Neutrophil (primary cell): ENCODE measurements at regions not wholly inside any gene's neighbourhood (a gene's known extent, or its start where the extent isn't known, plus 50 kb on each side); places are given as distances from the start of the nearest gene placed in this dataset.

ENCODE experiments used
- H3K27ac ChIP-seq: fragments of 200-600 bp; sonication (generic); 2 replicates; pipeline ENCODE4 v1.5.1; 2016; ENCODE audit warnings: mild to moderate bottlenecking, moderate library complexity
- H3K27me3 ChIP-seq: fragments of 200-600 bp; sonication (generic); 2 replicates; pipeline ENCODE4 v1.6.0; 2016; ENCODE audit warnings: mild to moderate bottlenecking
- H3K36me3 ChIP-seq: fragments of 200-600 bp; sonication (generic); 2 replicates; pipeline ENCODE4 v1.5.1; 2017
- H3K4me1 ChIP-seq, 2 experiments: fragments of 200-600 bp in 1 of 2; sonication (generic) in 1 of 2; 1 replicate in 1 of 2; 2 replicates in 1 of 2; pipeline versions ENCODE4 v1.5.1 to v1.6.1; 2013 to 2016; ENCODE audit warnings: low read depth in 1 of 2, low read length in 1 of 2, mild to moderate bottlenecking in 1 of 2, moderate library complexity in 1 of 2; ENCODE audit not compliant: control insufficient read depth in 1 of 2, insufficient read depth in 1 of 2
- H3K4me3 ChIP-seq, 2 experiments: fragments of 200-600 bp in 1 of 2; sonication (generic) in 1 of 2; 1 replicate in 1 of 2; 2 replicates in 1 of 2; pipeline ENCODE4 v1.5.1; 2013 to 2016; ENCODE audit warnings: low read depth in 1 of 2, low read length in 1 of 2, mild to moderate bottlenecking in 1 of 2, moderate library complexity in 1 of 2
- H3K9me3 ChIP-seq: fragments of 200-600 bp; sonication (generic); 2 replicates; pipeline ENCODE4 v1.5.1; 2016
- CTCF ChIP-seq: fragments of 200-600 bp; sonication (generic); IDR thresholded peaks from 2 replicates; pipeline ENCODE4 v1.5.1; 2016; ENCODE audit warnings: antibody characterized with exemption

GRCh38 chrX:4197971-4198370, 484.5 kb upstream of the PRKX start:
- Histone ChIP-seq H3K27ac (no peak overlapping the region), H3K4me1 (no peaks in the 10 kb centered on the region), H3K27me3 (no peaks in the 10 kb centered on the region), H3K4me3 (no peak overlapping the region), H3K9me3 (no peaks in the 10 kb centered on the region), H3K36me3 (no peaks in the 10 kb centered on the region)
- no peak for TF ChIP-seq CTCF

DNA sequence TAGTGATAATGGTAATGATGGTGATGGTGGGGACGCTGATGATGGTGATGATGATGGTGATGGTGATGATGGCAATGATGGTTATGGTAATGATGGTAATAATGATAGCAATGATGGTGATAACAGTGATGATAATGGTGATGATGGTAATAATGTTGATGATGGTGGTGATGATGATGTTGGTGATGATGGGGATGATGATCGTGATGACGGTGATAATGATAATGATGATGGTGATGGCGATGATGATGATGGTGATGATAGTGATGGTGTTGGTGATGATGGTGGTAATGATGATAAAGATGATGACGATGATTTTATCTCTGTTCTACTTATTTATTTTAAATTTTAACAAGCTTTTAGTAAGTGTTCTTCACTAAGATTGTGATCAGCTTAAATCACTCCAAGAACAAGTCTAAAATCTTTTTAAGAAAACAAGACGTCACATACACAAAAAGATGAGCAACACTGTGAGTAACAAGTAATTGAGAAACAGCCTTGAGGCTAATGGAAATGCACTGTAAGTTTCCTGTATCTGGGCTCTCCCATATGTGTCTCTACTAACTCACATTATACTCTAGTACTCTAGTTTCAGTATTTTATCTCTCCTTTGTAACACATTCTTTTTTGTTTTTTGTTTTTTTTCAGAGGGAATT, 480.2 kb upstream of the PRKX start:
- no peaks in the 10 kb centered on the region for H3K4me1 ChIP-seq
- no peak overlapping the region for H3K27ac ChIP-seq
- no peaks in the 10 kb centered on the region for H3K36me3 ChIP-seq
- TF ChIP-seq CTCF = no peak
- H3K9me3 ChIP-seq = no peaks in the 10 kb centered on the region
- no peaks in the 10 kb centered on the region for H3K27me3 ChIP-seq
- no peak overlapping the region for H3K4me3 ChIP-seq

DNA sequence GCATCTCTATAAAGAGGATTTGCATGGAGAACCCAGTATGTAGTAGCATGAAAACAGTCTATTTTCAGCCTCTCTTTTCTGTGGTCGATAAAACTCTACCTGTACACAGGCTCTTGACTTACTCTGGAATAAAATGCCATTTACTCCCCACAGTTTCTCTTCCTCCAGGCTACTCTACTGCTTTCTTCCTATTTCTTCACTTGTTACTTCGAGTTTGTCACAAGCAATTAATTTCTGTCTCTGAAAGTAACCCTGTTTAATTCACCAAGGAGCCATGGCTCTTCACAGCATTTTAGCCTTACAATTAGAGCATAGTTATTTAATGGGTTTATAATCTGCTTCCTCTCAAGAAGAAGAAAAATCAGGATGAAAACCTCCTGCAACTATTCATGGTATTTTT, 472.9 kb upstream of the PRKX start:
- Histone ChIP-seq H3K4me1 (no peaks in the 10 kb centered on the region), H3K4me3 (no peak overlapping the region)
- no peak for TF ChIP-seq CTCF

GRCh38 chrX:4185086-4185485, 471.6 kb upstream of the PRKX start:
- no peaks in the 10 kb centered on the region for H3K4me1 ChIP-seq
- no peaks in the 10 kb centered on the region for H3K27me3 ChIP-seq
- H3K4me3 ChIP-seq = no peak overlapping the region
- H3K36me3 ChIP-seq = no peaks in the 10 kb centered on the region
- no peak for TF ChIP-seq CTCF
- no peak overlapping the region for H3K27ac ChIP-seq
- no peaks in the 10 kb centered on the region for H3K9me3 ChIP-seq

More for the DNA sequence above, 472.9 kb upstream of the PRKX start:
- H3K36me3 ChIP-seq = no peaks in the 10 kb centered on the region
- H3K9me3 ChIP-seq = no peaks in the 10 kb centered on the region
- H3K27ac ChIP-seq = no peak overlapping the region
- no peaks in the 10 kb centered on the region for H3K27me3 ChIP-seq

DNA sequence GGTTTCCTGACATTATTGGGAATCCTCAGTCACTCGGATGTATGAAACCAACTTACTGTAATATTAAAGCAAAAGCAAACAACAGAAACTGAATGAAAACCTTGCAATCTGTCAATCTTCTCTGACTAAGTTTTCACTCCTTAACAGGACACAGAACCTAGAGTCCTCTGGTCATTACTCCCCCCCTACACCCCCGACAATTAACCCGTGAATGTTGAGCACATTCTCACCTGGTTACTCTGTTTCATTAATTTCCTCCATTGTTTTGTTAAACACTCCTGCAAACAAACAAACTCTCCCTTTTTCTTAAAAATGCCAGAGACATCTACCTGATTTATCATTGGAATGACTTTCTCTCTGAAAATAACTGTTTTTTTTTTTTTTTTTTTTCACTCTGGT, 469.0 kb upstream of the PRKX start:
- Histone ChIP-seq H3K4me3 (no peak overlapping the region), H3K36me3 (no peaks in the 10 kb centered on the region), H3K27me3 (no peaks in the 10 kb centered on the region), H3K9me3 (no peaks in the 10 kb centered on the region), H3K27ac (no peak overlapping the region), H3K4me1 (no peaks in the 10 kb centered on the region)
- no peak for TF ChIP-seq CTCF
